Cardiac muscle cell (in vitro differentiated cells and primary cell): ENCODE measurements at regions not wholly inside any gene's neighbourhood (a gene's known extent, or its start where the extent isn't known, plus 50 kb on each side); places are given as distances from the start of the nearest gene placed in this dataset.
"Not testable (repeated sequence)": the region's sequence is repeated elsewhere in the genome, so short reads cannot be mapped to it uniquely, and the experiment has no call there.

Experiments
- DNase-seq, 2 donors: peaks; one replicate each; pipeline versions ENCODE4 v3.0.0 to v3.0.0-alpha.2; 2010 to 2017; ENCODE audit warnings: low read depth in 1 of 2, low spot score in 1 of 2
- H3K27ac ChIP-seq: fragments of 200-600 bp; sonication (generic); 2 replicates; pipeline ENCODE4 v1.5.1; 2016
- H3K27me3 ChIP-seq: fragments of 200-600 bp; sonication (generic); 2 replicates; pipeline ENCODE4 v1.6.0; 2016; ENCODE audit warnings: control low read depth
- H3K36me3 ChIP-seq: fragments of 200-600 bp; sonication (generic); 2 replicates; pipeline ENCODE4 v1.5.1; 2016; ENCODE audit warnings: control low read depth
- H3K4me1 ChIP-seq: fragments of 200-600 bp; sonication (generic); 2 replicates; pipeline ENCODE4 v1.8.1; 2017; ENCODE audit warnings: low read depth, mild to moderate bottlenecking, mixed run types
- H3K4me3 ChIP-seq: fragments of 200-600 bp; sonication (generic); 2 replicates; pipeline ENCODE4 v1.5.1; 2016; ENCODE audit warnings: mild to moderate bottlenecking
- H3K9me3 ChIP-seq: fragments of 200-600 bp; sonication (generic); 2 replicates; pipeline ENCODE4 v1.5.1; 2017; ENCODE audit warnings: low read depth, mild to moderate bottlenecking, control low read depth
- CTCF ChIP-seq: IDR thresholded peaks from 2 replicates; pipeline ENCODE4 v1.5.1; 2012; ENCODE audit warnings: low read depth, mild to moderate bottlenecking, low read length

GRCh38 chr14:71396050-71396677 is 488.9 kb downstream of the PCNX1 start:
- H3K9me3 ChIP-seq: no peaks in the 10 kb centered on the region
- no peaks in the 10 kb centered on the region for H3K36me3 ChIP-seq
- no peak overlapping the region for H3K4me3 ChIP-seq
- no peak for TF ChIP-seq CTCF
- H3K4me1 ChIP-seq: peaks cover 12% of the 10 kb centered on the region
- no peaks in the 10 kb centered on the region for H3K27me3 ChIP-seq
- DNase-seq: no peak
- H3K27ac ChIP-seq: no peak overlapping the region

- no peak overlapping the region for H3K27ac ChIP-seq
- H3K4me3 ChIP-seq: no peak overlapping the region
- no peak for TF ChIP-seq CTCF
- no peaks in the 10 kb centered on the region for H3K27me3 ChIP-seq
- no peak for DNase-seq
- H3K9me3 ChIP-seq: no peaks in the 10 kb centered on the region
- H3K36me3 ChIP-seq: no peaks in the 10 kb centered on the region
- peaks cover 12% of the 10 kb centered on the region for H3K4me1 ChIP-seq
Measured at GRCh38 chr14:71397371-71397770, 490.1 kb downstream of the PCNX1 start.

GRCh38 chr14:71398450-71398849 is 491.2 kb downstream of the PCNX1 start:
- H3K4me1 ChIP-seq: peaks cover 12% of the 10 kb centered on the region

GRCh38 chr14:71399057-71399487 is 491.8 kb downstream of the PCNX1 start:
- no peak for DNase-seq
- H3K36me3 ChIP-seq: no peaks in the 10 kb centered on the region
- peaks cover 12% of the 10 kb centered on the region for H3K4me1 ChIP-seq
- H3K27me3 ChIP-seq: no peaks in the 10 kb centered on the region
- H3K4me3 ChIP-seq: no peak overlapping the region
- no peaks in the 10 kb centered on the region for H3K9me3 ChIP-seq
- TF ChIP-seq CTCF: no peak
- H3K27ac ChIP-seq: no peak overlapping the region

More at GRCh38 chr14:71398450-71398849, 491.2 kb downstream of the PCNX1 start:
- no peak for TF ChIP-seq CTCF
- H3K4me3 ChIP-seq: no peak overlapping the region
- no peak for DNase-seq
- no peaks in the 10 kb centered on the region for H3K27me3 ChIP-seq
- no peak overlapping the region for H3K27ac ChIP-seq
- H3K9me3 ChIP-seq: no peaks in the 10 kb centered on the region
- no peaks in the 10 kb centered on the region for H3K36me3 ChIP-seq

GRCh38 chr14:71400871-71401321 is 493.6 kb downstream of the PCNX1 start:
- Histone ChIP-seq H3K4me3 (no peak overlapping the region), H3K36me3 (no peaks in the 10 kb centered on the region), H3K4me1 (peaks cover 12% of the 10 kb centered on the region), H3K9me3 (no peaks in the 10 kb centered on the region), H3K27me3 (no peaks in the 10 kb centered on the region), H3K27ac (no peak overlapping the region)
- TF ChIP-seq CTCF: no peak
- DNase-seq: peak in 1 of 2 donors; percentile 35

- not testable (repeated sequence) for H3K4me1 ChIP-seq, H3K9me3 ChIP-seq, H3K4me3 ChIP-seq, H3K36me3 ChIP-seq, H3K27me3 ChIP-seq, H3K27ac ChIP-seq
- peak in 1 of 2 donors; percentile 51 for DNase-seq
Measured at GRCh38 chr14:71402415-71402814, 495.2 kb downstream of the PCNX1 start.
